Aorta (tissue), 5 donors: ENCODE measurements at regions not wholly inside any gene's neighbourhood (a gene's known extent, or its start where the extent isn't known, plus 50 kb on each side); places are given as distances from the start of the nearest gene placed in this dataset.
"Not testable (repeated sequence)": the region's sequence is repeated elsewhere in the genome, so short reads cannot be mapped to it uniquely, and the experiment has no call there.

Experiments used
- ATAC-seq: fragments of 200-7000 bp; cut with Tn5 transposase; one replicate; pipeline ENCODE4 v1.9.1; 2022; ENCODE audit warnings: moderate library complexity; ENCODE audit not compliant: low FRiP score
- DNase-seq, 2 donors: peaks; one replicate each; pipeline ENCODE4 v3.0.0-alpha.2; 2020
- H3K27ac ChIP-seq, 2 donors: one replicate each; pipeline ENCODE4 v1.5.1; 2013; ENCODE audit warnings: low read length in 2 of 2, mild to moderate bottlenecking in 2 of 2, moderate library complexity in 2 of 2, control low read depth in 1 of 2, inconsistent platforms in 1 of 2, low read depth in 1 of 2
- H3K27me3 ChIP-seq, 2 donors: one replicate each; pipeline ENCODE4 v1.6.1; 2013; ENCODE audit warnings: control low read depth in 1 of 2, low read length in 1 of 2, mild to moderate bottlenecking in 1 of 2, moderate library complexity in 1 of 2; ENCODE audit not compliant: insufficient read depth in 2 of 2, control insufficient read depth in 1 of 2
- H3K36me3 ChIP-seq, 2 donors: one replicate each; pipeline ENCODE4 v1.6.1; 2013; ENCODE audit warnings: control low read depth in 1 of 2, low read length in 1 of 2, mild to moderate bottlenecking in 1 of 2; ENCODE audit not compliant: insufficient read depth in 2 of 2, control insufficient read depth in 1 of 2
- H3K4me1 ChIP-seq, 2 donors: one replicate each; pipeline ENCODE4 v1.6.1; 2013; ENCODE audit warnings: low read length in 2 of 2, control low read depth in 1 of 2, mild to moderate bottlenecking in 1 of 2, moderate library complexity in 1 of 2; ENCODE audit not compliant: insufficient read depth in 2 of 2, control insufficient read depth in 1 of 2
- H3K4me3 ChIP-seq, 2 donors: one replicate each; pipeline ENCODE4 v1.5.1; 2013; ENCODE audit warnings: low read length in 2 of 2, control low read depth in 1 of 2, mild to moderate bottlenecking in 1 of 2
- H3K9me3 ChIP-seq: one replicate; pipeline ENCODE4 v1.6.1; 2013; ENCODE audit warnings: mild to moderate bottlenecking, low read length; ENCODE audit not compliant: control insufficient read depth
- WGBS, 2 donors: extraction: QIAGEN DNeasy Blood & Tissue Kit; methylation state at CpG; one replicate each; pipeline ENCODE4 v1.1.7; 2013; 5-methylcytosine and 5-hydroxymethylcytosine counted together
- intact Hi-C, 2 donors: fragments of 100-400 bp; cut with DNase I; formaldehyde crosslinking; loops; one replicate each; pipeline versions ENCODE4 v1.14.2 to v1.15.0; 2022
- donor health status: healthy with polysubstance abuse.
- donor health status: Bipolar disorder and iron deficiency.
- donor health status: DM: no; HTN: no; CAD: no.
- donor health status: DM: no; HTN: no; CAD: no.
- donor health status: DM: yes; HTN: yes; CAD: no.

GRCh38 chr2:219748671-219749570 lies 121.5 kb downstream of the SLC4A3 start:
- DNase-seq (no peak), ATAC-seq (no peak)
- Histone ChIP-seq H3K27ac (no peak overlapping the region), H3K4me3 (no peak overlapping the region), H3K27me3 (no peaks in the 10 kb centered on the region), H3K9me3 (no peaks in the 10 kb centered on the region), H3K36me3 (no peaks in the 10 kb centered on the region), H3K4me1 (peaks cover 0 to 6% of the 10 kb centered on the region in 2 donors)
- WGBS, 2 donors, result 85 to 88% methylated on average over 4 of the region's 4 CpGs
- intact Hi-C loops, result no loop called here

- H3K4me3 ChIP-seq, H3K9me3 ChIP-seq, H3K27ac ChIP-seq, H3K4me1 ChIP-seq, H3K36me3 ChIP-seq, ATAC-seq, DNase-seq, intact Hi-C loops, H3K27me3 ChIP-seq: not testable (repeated sequence)
- 94 to 98% methylated on average over 33 to 34 of the region's 34 CpGs for WGBS, 2 donors
These were observed 123.7 kb downstream of the SLC4A3 start for GRCh38 chr2:219751121-219751520.

GRCh38 chr2:219752726-219753125 lies 125.3 kb downstream of the SLC4A3 start:
- DNase-seq, result no peak
- no peak overlapping the region for H3K27ac ChIP-seq
- no peaks in the 10 kb centered on the region for H3K4me1 ChIP-seq
- no peak for ATAC-seq
- intact Hi-C loops, result no loop called here
- H3K9me3 ChIP-seq, result no peaks in the 10 kb centered on the region
- no peak overlapping the region for H3K4me3 ChIP-seq
- 26 to 27% methylated on average over 2 of the region's 2 CpGs for whole genome bisulfite sequencing, 2 donors
- no peaks in the 10 kb centered on the region for H3K36me3 ChIP-seq
- no peaks in the 10 kb centered on the region for H3K27me3 ChIP-seq

GRCh38 chr2:219758907-219759680 lies 131.7 kb downstream of the SLC4A3 start:
- H3K4me1 ChIP-seq, result no peaks in the 10 kb centered on the region
- no peak overlapping the region for H3K27ac ChIP-seq
- no peaks in the 10 kb centered on the region for H3K9me3 ChIP-seq
- DNase-seq, result no peak
- no peak for ATAC-seq
- no peaks in the 10 kb centered on the region for H3K36me3 ChIP-seq
- intact Hi-C loops, result no loop called here
- H3K4me3 ChIP-seq, result no peak overlapping the region
- WGBS, 2 donors, result 61 to 68% methylated on average over 3 of the region's 3 CpGs
- no peaks in the 10 kb centered on the region for H3K27me3 ChIP-seq

- H3K4me1 ChIP-seq, result no peaks in the 10 kb centered on the region
- DNase-seq (no peak), ATAC-seq (no peak)
- H3K27ac ChIP-seq, result no peak overlapping the region
- intact Hi-C loops, result no loop called here
- 74 to 89% methylated on average over 3 of the region's 3 CpGs for WGBS, 2 donors
- H3K36me3 ChIP-seq, result no peaks in the 10 kb centered on the region
- H3K9me3 ChIP-seq, result no peaks in the 10 kb centered on the region
- no peak overlapping the region for H3K4me3 ChIP-seq
- no peaks in the 10 kb centered on the region for H3K27me3 ChIP-seq
These were observed 132.4 kb downstream of the SLC4A3 start for GRCh38 chr2:219759801-219760200.

- Histone ChIP-seq H3K4me3 (no peak overlapping the region), H3K27ac (no peak overlapping the region), H3K9me3 (no peaks in the 10 kb centered on the region), H3K4me1 (peaks cover 0 to 2% of the 10 kb centered on the region in 2 donors), H3K36me3 (no peaks in the 10 kb centered on the region), H3K27me3 (no peaks in the 10 kb centered on the region)
- intact Hi-C loops, result no loop called here
- WGBS, 2 donors, result 68 to 76% methylated on average over 5 of the region's 5 CpGs
- ATAC-seq (no peak), DNase-seq (no peak)
These were observed 137.9 kb downstream of the SLC4A3 start for GRCh38 chr2:219765231-219765911.

GRCh38 chr2:219766658-219767057 lies 139.2 kb downstream of the SLC4A3 start:
- H3K27me3 ChIP-seq, result no peaks in the 10 kb centered on the region
- H3K4me3 ChIP-seq, result no peak overlapping the region
- H3K9me3 ChIP-seq, result no peaks in the 10 kb centered on the region
- peaks cover 0 to 2% of the 10 kb centered on the region in 2 donors for H3K4me1 ChIP-seq
- intact Hi-C loops, result no loop called here
- ATAC-seq, result no peak
- WGBS, 2 donors, result 97 to 98% methylated on average over 5 of the region's 5 CpGs
- no peak overlapping the region for H3K27ac ChIP-seq
- DNase-seq, result no peak
- no peaks in the 10 kb centered on the region for H3K36me3 ChIP-seq

GRCh38 chr2:219769090-219769910 lies 141.9 kb downstream of the SLC4A3 start:
- Histone ChIP-seq H3K9me3 (no peaks in the 10 kb centered on the region), H3K27me3 (no peaks in the 10 kb centered on the region), H3K4me3 (no peak overlapping the region), H3K4me1 (peaks cover 0 to 2% of the 10 kb centered on the region in 2 donors), H3K36me3 (no peaks in the 10 kb centered on the region), H3K27ac (no peak overlapping the region)
- DNase-seq (peak in 1 of 2 donors; percentile 62), ATAC-seq (peak; percentile 74)
- WGBS, 2 donors, result 13 to 16% methylated on average over 16 of the region's 16 CpGs
- intact Hi-C loops, result no loop called here
